GM12878 (cell line): ENCODE measurements at regions not wholly inside any gene's neighbourhood (a gene's known extent, or its start where the extent isn't known, plus 50 kb on each side); places are given as distances from the start of the nearest gene placed in this dataset.

Experiments used
- ATAC-seq: fragments of 200-7000 bp; cut with Tn5 transposase; 3 replicates; pipeline ENCODE4 v1.9.1; 2020; ENCODE audit warnings: mild to moderate bottlenecking, moderate library complexity
- BruUV-seq: library from RNA; stranded (reverse); fragments of 400-500 nt; replicated peaks from 2 replicates; lab custom pipeline; 2021; lab: Mats Ljungman, UMichigan
- CTCF ChIA-PET: fragments of 300-600 bp; sonication (Branson Sonifier 250); formaldehyde crosslinking; extraction: SDS; loops from one replicate; lab custom pipeline; 2021; ENCODE audit warnings: inconsistent platforms; lab: Yijun Ruan, JAX
- POLR2A ChIA-PET: fragments of 350-600 bp; formaldehyde crosslinking; extraction: SDS; loops from one replicate; lab custom pipeline; 2021; ENCODE audit warnings: inconsistent platforms; lab: Charles Lee
- RAD21 ChIA-PET: fragments of 300-600 bp; sonication (Branson Sonifier 250); formaldehyde crosslinking; loops from one replicate; lab custom pipeline; 2023; ENCODE audit warnings: antibody characterized with exemption; ENCODE audit not compliant: unreplicated experiment; lab: Charles Lee
- SMC1A ChIA-PET: fragments of 300-600 bp; sonication (Branson Sonifier 250); formaldehyde crosslinking; loops from one replicate; lab custom pipeline; 2023; ENCODE audit not compliant: unreplicated experiment, uncharacterized antibody; lab: Charles Lee
- DNase-seq: peaks from one replicate; pipeline ENCODE4 v3.0.0-alpha.2; 2011; ENCODE audit warnings: low read depth, low spot score
- FAIRE-seq: peaks from 3 replicates; lab custom pipeline; 2011; peaks lifted over from hg19 to GRCh38; lab: Jason Lieb, UNC
- H2AFZ ChIP-seq: 2 replicates; pipeline ENCODE4 v1.6.0; 2011; ENCODE audit warnings: low read depth, low read length, control low read depth; ENCODE audit not compliant: control insufficient read depth
- H3K27ac ChIP-seq: 2 replicates; pipeline ENCODE4 v1.5.1; 2011; ENCODE audit warnings: control low read depth; ENCODE audit not compliant: control insufficient read depth, insufficient read depth
- H3K27me3 ChIP-seq, 2 experiments: replicated peaks in 1 of 2; 2 replicates each; pipeline versions ENCODE4 v1.6.0 to v1.6.1; 2011; ENCODE audit warnings: low read length in 1 of 2; ENCODE audit not compliant: control insufficient read depth in 2 of 2, insufficient read depth in 2 of 2
- H3K36me3 ChIP-seq, 2 experiments: 2 replicates each; pipeline ENCODE4 v1.5.1; 2011; ENCODE audit warnings: low read length in 1 of 2; ENCODE audit not compliant: control insufficient read depth in 2 of 2, insufficient read depth in 2 of 2
- H3K4me1 ChIP-seq: 2 replicates; pipeline ENCODE4 v1.6.1; 2011; ENCODE audit warnings: mild to moderate bottlenecking, low read length, moderate library complexity, mixed read lengths; ENCODE audit not compliant: control insufficient read depth, insufficient read depth
- H3K4me2 ChIP-seq: 2 replicates; pipeline ENCODE4 v1.6.0; 2011; ENCODE audit warnings: control low read depth; ENCODE audit not compliant: control insufficient read depth, insufficient read depth
- H3K4me3 ChIP-seq: fragments of 200-600 bp; sonication (generic); 2 replicates; pipeline ENCODE4 v1.5.1; 2016
- H3K79me2 ChIP-seq: 2 replicates; pipeline ENCODE4 v1.6.0; 2011; ENCODE audit warnings: low read length; ENCODE audit not compliant: control insufficient read depth, insufficient read depth
- H3K9ac ChIP-seq: 2 replicates; pipeline ENCODE4 v1.8.0; 2011; ENCODE audit warnings: low read length, control low read depth, mixed read lengths; ENCODE audit not compliant: control insufficient read depth, insufficient read depth
- H3K9me3 ChIP-seq: replicated peaks from 3 replicates; pipeline ENCODE4 v1.5.1; 2011; ENCODE audit warnings: mild to moderate bottlenecking, low read length; ENCODE audit not compliant: control insufficient read depth, insufficient read depth
- H4K20me1 ChIP-seq: 2 replicates; pipeline ENCODE4 v1.6.0; 2011; ENCODE audit not compliant: control insufficient read depth, insufficient read depth
- BACH1 ChIP-seq: fragments of 450-650 bp; IDR thresholded peaks from 2 replicates; pipeline ENCODE4 v1.6.1; 2017; ENCODE audit warnings: mild to moderate bottlenecking, borderline replicate concordance
- CHD1 ChIP-seq: IDR thresholded peaks from 2 replicates; pipeline ENCODE4 v1.6.1; 2012; ENCODE audit warnings: low read depth, low read length, improper control_type of control experiment
- ETV6 ChIP-seq, 2 experiments: fragments of 450-650 bp in 1 of 2; IDR thresholded peaks in 1 of 2; conservative IDR thresholded peaks in 1 of 2; 2 replicates each; pipeline ENCODE4 v1.6.1; 2014; ENCODE audit warnings: antibody characterized with exemption in 1 of 2, borderline replicate concordance in 1 of 2, low read depth in 1 of 2, mild to moderate bottlenecking in 1 of 2, moderate library complexity in 1 of 2
- HDAC6 ChIP-seq: fragments of 200-600 bp; sonication (generic); IDR thresholded peaks from one replicate; pipeline ENCODE4 v1.8.0; 2017; ENCODE audit warnings: antibody characterized with exemption; ENCODE audit not compliant: unreplicated experiment
- KLF5 ChIP-seq: fragments of 450-650 bp; IDR thresholded peaks from 2 replicates; pipeline ENCODE4 v1.6.1; 2014; ENCODE audit warnings: mild to moderate bottlenecking; ENCODE audit not compliant: partially characterized antibody
- NFIC ChIP-seq: IDR thresholded peaks from 2 replicates; pipeline ENCODE4 v1.6.1; 2012; ENCODE audit warnings: low read depth, mild to moderate bottlenecking, inconsistent platforms, low read length, moderate library complexity
- WRNIP1 ChIP-seq: IDR thresholded peaks from 2 replicates; pipeline ENCODE4 v1.6.1; 2011; ENCODE audit warnings: low read depth, low read length, improper control_type of control experiment, borderline replicate concordance
- ZZZ3 ChIP-seq: IDR thresholded peaks from 2 replicates; pipeline ENCODE4 v1.6.1; 2011; ENCODE audit warnings: low read depth; ENCODE audit not compliant: control insufficient read depth, insufficient read length
- WGBS: methylation state at CpG from one replicate; pipeline ENCODE4 v1.1.6; 2016; ENCODE audit warnings: low lambda C conversion rate; ENCODE audit not compliant: insufficient replicate concordance, insufficient coverage; ENCODE audit errors: missing lambda C conversion rate; 5-methylcytosine and 5-hydroxymethylcytosine counted together
- in situ Hi-C: fragments of 300-500 bp; cut with MboI; formaldehyde crosslinking; loops from 9 replicates; pipeline ENCODE4 v1.14.3; 2018; ENCODE audit warnings: mixed read lengths
- intact Hi-C: fragments of 100-400 bp; cut with micrococcal nuclease; formaldehyde crosslinking; loops from one replicate; pipeline ENCODE4 v1.14.2; 2022; ENCODE audit not compliant: unreplicated experiment
- TF ChIP-seq, protein P1 (sequence below): fragments of 450-650 bp; IDR thresholded peaks from 2 replicates; pipeline ENCODE4 v1.6.1; 2017; ENCODE audit warnings: antibody characterized with exemption, mild to moderate bottlenecking, moderate library complexity
- TF ChIP-seq, protein P2 (sequence below): IDR thresholded peaks from 2 replicates; pipeline ENCODE4 v1.6.1; 2012; ENCODE audit warnings: low read length, inconsistent platforms

DNA sequence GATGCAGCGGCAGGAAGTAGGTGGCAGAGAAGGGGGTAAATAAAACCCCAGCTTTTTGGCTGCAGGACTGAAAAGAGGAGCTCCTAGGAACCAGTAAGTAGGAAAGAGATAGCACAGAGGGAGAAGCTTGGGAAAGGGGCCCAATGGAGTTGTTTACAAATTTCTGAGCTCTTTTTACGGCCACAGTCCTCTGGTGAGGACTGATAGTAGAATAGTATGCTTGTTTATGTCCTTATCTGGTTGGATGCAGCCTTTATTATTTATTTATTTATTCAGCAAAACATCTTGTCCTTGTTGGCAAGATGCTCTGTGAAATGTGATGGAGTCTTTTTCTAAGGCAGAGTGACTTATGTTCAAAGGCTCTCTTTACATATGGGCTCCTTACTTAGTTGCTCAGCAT lies 119.7 kb upstream of the AHI1 start:
- no TSS peak for BruUV-seq
- H3K27ac ChIP-seq = no peak overlapping the region
- in situ Hi-C loops = no loop called here
- H3K79me2 ChIP-seq = no peaks in the 10 kb centered on the region
- SMC1A ChIA-PET = interaction anchor here (1.6 kb wide), 1 partner anchor 11 kb away, joined by 4 read pairs; no protein-coding TSS in a partner anchor
- no peaks in the 10 kb centered on the region for H4K20me1 ChIP-seq
- CTCF ChIA-PET = no interaction called here
- ATAC-seq (no peak), FAIRE-seq (no peak), DNase-seq (no peak)
- H2AFZ ChIP-seq = no peak overlapping the region
- H3K36me3 ChIP-seq = no peaks in the 10 kb centered on the region
- no peak for TF ChIP-seq KLF5
- TF ChIP-seq ZZZ3 = no peak
- TF ChIP-seq, protein P1, sequence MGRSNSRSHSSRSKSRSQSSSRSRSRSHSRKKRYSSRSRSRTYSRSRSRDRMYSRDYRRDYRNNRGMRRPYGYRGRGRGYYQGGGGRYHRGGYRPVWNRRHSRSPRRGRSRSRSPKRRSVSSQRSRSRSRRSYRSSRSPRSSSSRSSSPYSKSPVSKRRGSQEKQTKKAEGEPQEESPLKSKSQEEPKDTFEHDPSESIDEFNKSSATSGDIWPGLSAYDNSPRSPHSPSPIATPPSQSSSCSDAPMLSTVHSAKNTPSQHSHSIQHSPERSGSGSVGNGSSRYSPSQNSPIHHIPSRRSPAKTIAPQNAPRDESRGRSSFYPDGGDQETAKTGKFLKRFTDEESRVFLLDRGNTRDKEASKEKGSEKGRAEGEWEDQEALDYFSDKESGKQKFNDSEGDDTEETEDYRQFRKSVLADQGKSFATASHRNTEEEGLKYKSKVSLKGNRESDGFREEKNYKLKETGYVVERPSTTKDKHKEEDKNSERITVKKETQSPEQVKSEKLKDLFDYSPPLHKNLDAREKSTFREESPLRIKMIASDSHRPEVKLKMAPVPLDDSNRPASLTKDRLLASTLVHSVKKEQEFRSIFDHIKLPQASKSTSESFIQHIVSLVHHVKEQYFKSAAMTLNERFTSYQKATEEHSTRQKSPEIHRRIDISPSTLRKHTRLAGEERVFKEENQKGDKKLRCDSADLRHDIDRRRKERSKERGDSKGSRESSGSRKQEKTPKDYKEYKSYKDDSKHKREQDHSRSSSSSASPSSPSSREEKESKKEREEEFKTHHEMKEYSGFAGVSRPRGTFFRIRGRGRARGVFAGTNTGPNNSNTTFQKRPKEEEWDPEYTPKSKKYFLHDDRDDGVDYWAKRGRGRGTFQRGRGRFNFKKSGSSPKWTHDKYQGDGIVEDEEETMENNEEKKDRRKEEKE = no peak
- TF ChIP-seq ETV6 (conservative IDR thresholded peaks at IDR 0.05 in 1 of 2, IDR thresholded peaks at IDR 0.05 in 1 of 2; ENCODE audit: borderline replicate concordance in 1 of 2, low read depth in 1 of 2) = no peak
- no peak overlapping the region for H3K4me3 ChIP-seq
- POLR2A ChIA-PET = no interaction called here
- no peaks in the 10 kb centered on the region; a peak in 3 of 4 replicates for H3K27me3 ChIP-seq
- no peaks in the 10 kb centered on the region for H3K4me1 ChIP-seq
- H3K4me2 ChIP-seq = no peak overlapping the region
- 2% methylated on average over 2 of the region's 2 CpGs for WGBS
- no peak overlapping the region for H3K9ac ChIP-seq
- RAD21 ChIA-PET = no interaction called here
- H3K9me3 ChIP-seq = no peaks in the 10 kb centered on the region
- intact Hi-C loops = no loop called here

DNA sequence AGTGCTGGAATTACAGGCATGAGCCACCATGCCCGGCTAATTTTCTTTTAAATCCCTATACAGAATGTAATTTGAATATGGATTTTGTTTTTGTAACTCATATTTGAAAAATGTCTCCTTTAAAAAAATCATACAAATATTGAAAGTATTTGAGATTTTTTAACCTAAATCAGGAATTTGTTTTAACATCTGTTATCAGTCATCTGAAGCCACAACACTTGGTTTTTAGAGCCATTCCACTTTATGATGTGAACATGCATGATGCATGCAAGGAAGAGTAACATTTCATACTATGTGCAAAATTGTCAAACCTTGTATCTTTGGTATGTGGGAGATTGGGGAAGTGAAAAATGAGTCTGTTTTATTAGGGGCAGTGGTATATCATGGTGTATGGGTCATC lies 124.5 kb upstream of the AHI1 start:
- CTCF ChIA-PET = no interaction called here
- intact Hi-C loops = no loop called here
- RAD21 ChIA-PET = no interaction called here
- H3K9ac ChIP-seq = no peak overlapping the region
- DNase-seq = no peak
- no peaks in the 10 kb centered on the region for H3K36me3 ChIP-seq
- H2AFZ ChIP-seq = no peak overlapping the region
- H3K4me3 ChIP-seq = no peak overlapping the region
- WGBS = 100% methylated on average over 1 of the region's 1 CpG
- H3K4me2 ChIP-seq = no peak overlapping the region
- H3K79me2 ChIP-seq = no peaks in the 10 kb centered on the region
- H3K9me3 ChIP-seq = no peaks in the 10 kb centered on the region; the same call in 2 of the 3 replicates
- FAIRE-seq = no peak
- no peak overlapping the region for H3K27ac ChIP-seq
- no peaks in the 10 kb centered on the region for H4K20me1 ChIP-seq
- no peaks in the 10 kb centered on the region for H3K4me1 ChIP-seq
- SMC1A ChIA-PET = no interaction called here
- POLR2A ChIA-PET = no interaction called here
- no TSS peak for BruUV-seq
- H3K27me3 ChIP-seq = no peaks in the 10 kb centered on the region; a peak in 1 of 4 replicates
- ATAC-seq = no peak
- in situ Hi-C loops = no loop called here
- TF ChIP-seq CHD1 = no peak
- no peak for TF ChIP-seq HDAC6
- no peak for TF ChIP-seq BACH1
- TF ChIP-seq, protein P2, sequence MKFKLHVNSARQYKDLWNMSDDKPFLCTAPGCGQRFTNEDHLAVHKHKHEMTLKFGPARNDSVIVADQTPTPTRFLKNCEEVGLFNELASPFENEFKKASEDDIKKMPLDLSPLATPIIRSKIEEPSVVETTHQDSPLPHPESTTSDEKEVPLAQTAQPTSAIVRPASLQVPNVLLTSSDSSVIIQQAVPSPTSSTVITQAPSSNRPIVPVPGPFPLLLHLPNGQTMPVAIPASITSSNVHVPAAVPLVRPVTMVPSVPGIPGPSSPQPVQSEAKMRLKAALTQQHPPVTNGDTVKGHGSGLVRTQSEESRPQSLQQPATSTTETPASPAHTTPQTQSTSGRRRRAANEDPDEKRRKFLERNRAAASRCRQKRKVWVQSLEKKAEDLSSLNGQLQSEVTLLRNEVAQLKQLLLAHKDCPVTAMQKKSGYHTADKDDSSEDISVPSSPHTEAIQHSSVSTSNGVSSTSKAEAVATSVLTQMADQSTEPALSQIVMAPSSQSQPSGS = no peak
- TF ChIP-seq WRNIP1 = no peak
- TF ChIP-seq NFIC = no peak
